ENCODE measurements at regions not wholly inside any gene's neighbourhood (a gene's known extent, or its start where the extent isn't known, plus 50 kb on each side); places are given as distances from the start of the nearest gene placed in this dataset.

GRCh38 chr22:49267996-49268395 is 559.7 kb downstream of the BRD1 start:
- Histone ChIP-seq H3K4me1 (no peaks in the 10 kb centered on the region), H3K4me3 (no peak overlapping the region), H3K27me3 (ENCODE audit: low read depth) (0 out of 2 replicates have a peak, but pooled peaks cover 2% of the 10 kb centered on the region), H3K36me3 (replicated peaks) (no peaks in the 10 kb centered on the region), H3K9me3 (no peaks in the 10 kb centered on the region)
- no peak for DNase-seq (ENCODE audit: low spot score in 2 of 2)
- in situ Hi-C loops (cut with MboI; ENCODE audit: low sequenced_read_pairs): no loop called here

DNA sequence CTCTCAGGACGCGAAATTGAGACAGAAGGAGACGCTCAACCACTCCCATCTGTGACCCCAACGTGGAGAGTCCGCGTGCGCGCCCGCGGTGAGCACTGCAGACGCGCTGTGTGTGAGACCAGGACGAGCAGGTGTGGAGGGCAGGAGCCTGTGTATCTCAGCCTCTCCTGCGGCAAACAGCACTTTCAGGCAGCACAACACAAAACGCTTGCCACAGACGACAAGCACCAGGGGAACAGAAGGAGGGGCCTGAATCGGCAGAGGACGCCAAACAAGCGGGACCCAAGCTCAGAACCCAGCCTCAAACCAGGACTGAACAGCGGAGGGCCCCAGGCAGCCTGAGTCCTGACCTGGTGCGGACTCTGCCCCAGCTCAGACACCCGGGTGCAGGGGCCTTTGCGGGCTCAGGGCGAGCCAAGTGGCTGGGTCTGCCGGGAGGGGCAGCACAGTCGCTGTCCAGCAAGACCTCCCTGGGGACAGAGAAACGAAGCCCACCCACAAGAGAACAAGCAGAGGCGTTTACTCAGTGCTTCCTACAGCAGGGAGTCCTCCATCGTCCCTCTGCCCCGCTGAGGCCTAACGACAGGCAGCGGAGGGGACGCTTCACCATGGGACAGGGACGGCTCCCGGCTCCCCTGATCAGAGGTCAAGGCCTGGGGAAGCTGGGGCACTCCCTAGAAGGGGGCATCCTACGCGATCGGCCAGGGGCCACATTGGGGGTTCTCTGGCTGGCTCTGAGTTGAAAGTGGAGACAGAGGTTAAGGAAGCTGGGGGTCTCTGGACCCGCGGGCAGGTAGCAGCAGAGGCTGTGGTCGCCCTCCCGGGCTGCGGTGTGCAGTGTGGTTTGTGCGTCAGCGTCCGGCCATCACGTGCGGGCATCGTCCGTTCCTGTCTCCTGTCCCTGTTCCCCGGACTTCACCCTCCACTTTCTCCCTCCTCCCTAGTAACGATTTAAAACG is 560.8 kb downstream of the BRD1 start:
- no peak overlapping the region for H3K4me3 ChIP-seq
- 0 out of 2 replicates have a peak, but pooled peaks cover 2% of the 10 kb centered on the region for H3K27me3 ChIP-seq (ENCODE audit: low read depth)
- DNase-seq (ENCODE audit: low spot score in 2 of 2): no peak
- H3K4me1 ChIP-seq: no peaks in the 10 kb centered on the region
- no peaks in the 10 kb centered on the region for H3K36me3 ChIP-seq (replicated peaks)
- in situ Hi-C loops (cut with MboI; ENCODE audit: low sequenced_read_pairs): no loop called here
- no peaks in the 10 kb centered on the region for H3K9me3 ChIP-seq

DNA sequence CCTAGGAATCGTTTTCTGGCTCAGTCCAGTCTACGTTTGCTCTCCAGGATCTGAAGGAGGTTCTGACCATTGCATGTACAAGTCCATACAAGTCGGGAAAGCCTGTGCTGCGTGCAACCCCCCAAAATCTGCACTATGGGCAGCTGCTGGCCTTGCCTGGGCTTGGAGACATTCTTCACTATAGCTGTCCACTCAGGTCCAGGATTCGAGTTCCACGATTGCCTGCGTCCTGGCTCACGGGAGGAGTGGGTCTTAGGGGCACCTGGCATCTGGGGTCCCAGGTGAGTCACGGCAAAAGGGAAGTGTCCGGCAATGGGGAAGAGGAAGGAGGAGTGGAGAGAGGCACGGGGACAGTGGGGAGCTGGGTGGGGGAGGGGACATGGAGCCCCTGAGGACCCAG is 563.0 kb downstream of the BRD1 start:
- in situ Hi-C loops (cut with MboI; ENCODE audit: low sequenced_read_pairs): no loop called here
- Histone ChIP-seq H3K4me3 (no peak overlapping the region), H3K9me3 (no peaks in the 10 kb centered on the region), H3K4me1 (no peaks in the 10 kb centered on the region), H3K27me3 (ENCODE audit: low read depth) (0 out of 2 replicates have a peak, but pooled peaks cover 2% of the 10 kb centered on the region), H3K36me3 (replicated peaks) (no peaks in the 10 kb centered on the region)
- DNase-seq (ENCODE audit: low spot score in 2 of 2): no peak

- no peak for DNase-seq (ENCODE audit: low spot score in 2 of 2)
- Histone ChIP-seq H3K4me1 (no peaks in the 10 kb centered on the region), H3K4me3 (no peak overlapping the region), H3K27me3 (ENCODE audit: low read depth) (no peaks in the 10 kb centered on the region), H3K9me3 (no peaks in the 10 kb centered on the region), H3K36me3 (replicated peaks) (no peaks in the 10 kb centered on the region)
- in situ Hi-C loops (cut with MboI; ENCODE audit: low sequenced_read_pairs): no loop called here
Measured at GRCh38 chr22:49263101-49263500, 564.6 kb downstream of the BRD1 start.

- Histone ChIP-seq H3K27me3 (ENCODE audit: low read depth) (no peaks in the 10 kb centered on the region), H3K9me3 (no peaks in the 10 kb centered on the region), H3K4me3 (no peak overlapping the region), H3K4me1 (no peaks in the 10 kb centered on the region), H3K36me3 (replicated peaks) (no peaks in the 10 kb centered on the region)
- DNase-seq (ENCODE audit: low spot score in 2 of 2): no peak
- in situ Hi-C loops (cut with MboI; ENCODE audit: low sequenced_read_pairs): no loop called here
Measured at GRCh38 chr22:49262167-49262566, 565.5 kb downstream of the BRD1 start.

DNA sequence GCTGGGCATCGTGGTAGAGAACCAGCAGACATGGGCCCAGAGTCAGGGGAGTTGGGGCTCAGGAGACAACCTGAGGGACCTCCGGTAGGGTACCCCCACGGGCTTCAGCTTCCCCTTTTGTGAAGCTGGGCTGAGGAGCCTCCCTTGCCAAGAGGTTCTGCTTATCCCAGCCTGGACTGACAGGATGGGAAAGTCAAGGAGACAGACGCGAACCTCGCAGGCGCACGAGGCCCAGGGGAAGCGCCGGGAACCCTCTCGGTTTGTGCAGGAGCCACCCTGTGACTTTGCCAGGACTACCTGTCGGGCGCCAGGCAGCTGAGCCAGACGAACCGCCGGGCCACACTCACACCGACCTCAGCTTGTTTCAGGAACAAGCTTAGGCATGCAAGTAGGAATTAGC is 566.1 kb downstream of the BRD1 start:
- Histone ChIP-seq H3K27me3 (ENCODE audit: low read depth) (no peaks in the 10 kb centered on the region), H3K4me3 (no peak overlapping the region), H3K9me3 (no peaks in the 10 kb centered on the region), H3K36me3 (replicated peaks) (no peaks in the 10 kb centered on the region), H3K4me1 (no peaks in the 10 kb centered on the region)
- in situ Hi-C loops (cut with MboI; ENCODE audit: low sequenced_read_pairs): no loop called here
- DNase-seq (ENCODE audit: low spot score in 2 of 2): peak in 1 of 2 experiments; percentile 27

- in situ Hi-C loops (cut with MboI; ENCODE audit: low sequenced_read_pairs): no loop called here
- no peak overlapping the region for H3K4me3 ChIP-seq
- no peaks in the 10 kb centered on the region for H3K27me3 ChIP-seq (ENCODE audit: low read depth)
- H3K4me1 ChIP-seq: no peaks in the 10 kb centered on the region
- DNase-seq (ENCODE audit: low spot score in 2 of 2): no peak
- H3K9me3 ChIP-seq: no peaks in the 10 kb centered on the region
- no peaks in the 10 kb centered on the region for H3K36me3 ChIP-seq (replicated peaks)
Measured at GRCh38 chr22:49260681-49261580, 566.7 kb downstream of the BRD1 start.

DNA sequence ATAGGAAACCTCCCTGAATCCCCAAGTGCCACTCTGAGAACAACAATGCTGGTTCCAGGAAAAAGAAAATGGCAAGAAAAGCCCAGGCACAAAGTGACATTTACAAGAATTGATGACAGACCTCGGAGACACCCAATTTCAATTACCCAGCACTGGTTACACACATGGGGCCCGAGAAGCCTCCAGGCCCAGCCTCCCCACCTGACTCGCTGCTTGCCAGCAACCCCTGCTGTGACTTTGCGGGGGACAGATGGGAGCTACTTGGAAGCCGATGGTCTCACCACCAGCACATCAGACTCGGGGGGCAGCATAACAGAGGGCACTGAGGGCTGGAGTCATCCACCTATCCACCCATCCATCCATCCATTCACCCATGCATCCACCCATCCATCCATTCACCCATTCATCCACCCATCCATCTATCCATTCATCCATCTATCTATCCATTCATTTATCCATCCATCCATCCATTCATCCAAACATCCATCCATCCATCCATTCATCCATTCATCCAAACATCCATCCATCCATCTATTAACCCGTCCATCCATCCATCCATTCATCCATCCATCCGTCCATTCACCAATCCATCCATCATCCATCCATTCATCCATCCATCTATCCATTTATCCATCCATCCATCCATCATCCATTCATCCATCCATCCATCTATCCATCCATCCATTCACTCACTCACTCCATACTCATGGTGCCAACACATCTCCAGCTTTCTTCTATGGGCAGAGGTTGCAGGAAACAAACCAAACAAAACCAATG is 567.6 kb downstream of the BRD1 start:
- Histone ChIP-seq H3K27me3 (ENCODE audit: low read depth) (no peaks in the 10 kb centered on the region), H3K4me1 (no peaks in the 10 kb centered on the region), H3K4me3 (no peak overlapping the region), H3K36me3 (replicated peaks) (no peaks in the 10 kb centered on the region), H3K9me3 (no peaks in the 10 kb centered on the region)
- no peak for DNase-seq (ENCODE audit: low spot score in 2 of 2)
- in situ Hi-C loops (cut with MboI; ENCODE audit: low sequenced_read_pairs): no loop called here

GRCh38 chr22:49258107-49259010 is 569.3 kb downstream of the BRD1 start:
- in situ Hi-C loops (cut with MboI; ENCODE audit: low sequenced_read_pairs): no loop called here
- no peak overlapping the region for H3K4me3 ChIP-seq
- no peaks in the 10 kb centered on the region for H3K27me3 ChIP-seq (ENCODE audit: low read depth)
- no peaks in the 10 kb centered on the region for H3K9me3 ChIP-seq
- no peaks in the 10 kb centered on the region for H3K4me1 ChIP-seq
- DNase-seq (ENCODE audit: low spot score in 2 of 2): no peak
- H3K36me3 ChIP-seq (replicated peaks): no peaks in the 10 kb centered on the region

DNA sequence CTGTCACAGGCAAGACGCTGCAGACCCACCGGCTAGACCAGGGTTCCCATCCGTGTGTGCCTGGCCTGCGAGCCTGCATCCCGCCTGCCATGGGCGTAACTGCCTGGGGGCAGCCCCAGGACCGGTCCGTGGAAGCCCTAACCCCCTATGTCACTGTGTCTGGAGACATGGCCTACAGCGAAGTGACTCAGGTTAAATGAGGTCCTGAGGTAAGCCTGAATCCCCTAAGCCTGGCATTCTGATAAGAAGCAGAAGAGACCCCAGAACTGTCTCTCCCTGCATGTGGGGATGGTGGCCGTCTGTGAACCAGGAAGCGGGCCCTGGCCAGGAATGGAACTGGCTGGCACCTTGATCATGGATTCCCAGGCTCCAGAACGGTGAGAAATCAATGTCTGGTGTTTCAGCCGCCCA is 570.1 kb downstream of the BRD1 start:
- no peaks in the 10 kb centered on the region for H3K9me3 ChIP-seq
- H3K4me3 ChIP-seq: no peak overlapping the region
- no peaks in the 10 kb centered on the region for H3K27me3 ChIP-seq (ENCODE audit: low read depth)
- in situ Hi-C loops (cut with MboI; ENCODE audit: low sequenced_read_pairs): no loop called here
- H3K36me3 ChIP-seq (replicated peaks): no peaks in the 10 kb centered on the region
- no peak for DNase-seq (ENCODE audit: low spot score in 2 of 2)
- H3K4me1 ChIP-seq: no peaks in the 10 kb centered on the region

DNA sequence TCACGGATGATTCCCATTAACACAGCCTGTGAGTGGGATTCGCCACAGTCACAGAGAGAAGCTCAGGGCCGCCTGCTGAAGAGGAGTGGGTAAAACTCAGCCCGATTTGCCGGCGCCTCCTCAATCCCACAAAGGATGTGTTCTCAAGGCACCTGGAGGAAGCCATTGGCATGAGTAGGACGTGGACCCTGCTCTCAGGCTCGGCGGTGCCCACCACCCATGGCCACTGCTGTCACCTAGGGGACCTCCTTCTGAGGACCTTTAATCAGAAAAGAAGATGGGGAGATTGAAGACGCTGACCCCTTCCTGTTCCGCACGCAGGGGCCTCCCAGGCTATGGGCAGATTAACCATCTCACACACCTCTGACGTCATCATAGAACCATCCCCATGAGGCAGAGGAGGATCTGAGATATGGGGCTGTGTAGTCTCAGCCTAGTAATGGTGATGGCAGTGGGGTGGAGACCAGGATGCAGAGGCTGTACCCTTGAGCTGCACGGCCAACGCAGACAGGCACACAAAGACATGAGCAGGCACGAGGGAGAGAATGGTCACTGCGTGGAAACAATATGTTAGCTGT is 571.8 kb downstream of the BRD1 start:
- no peaks in the 10 kb centered on the region for H3K36me3 ChIP-seq (replicated peaks)
- in situ Hi-C loops (cut with MboI; ENCODE audit: low sequenced_read_pairs): no loop called here
- no peaks in the 10 kb centered on the region for H3K27me3 ChIP-seq (ENCODE audit: low read depth)
- H3K9me3 ChIP-seq: no peaks in the 10 kb centered on the region
- no peak overlapping the region for H3K4me3 ChIP-seq
- DNase-seq (ENCODE audit: low spot score in 2 of 2): no peak
- H3K4me1 ChIP-seq: no peaks in the 10 kb centered on the region

DNA sequence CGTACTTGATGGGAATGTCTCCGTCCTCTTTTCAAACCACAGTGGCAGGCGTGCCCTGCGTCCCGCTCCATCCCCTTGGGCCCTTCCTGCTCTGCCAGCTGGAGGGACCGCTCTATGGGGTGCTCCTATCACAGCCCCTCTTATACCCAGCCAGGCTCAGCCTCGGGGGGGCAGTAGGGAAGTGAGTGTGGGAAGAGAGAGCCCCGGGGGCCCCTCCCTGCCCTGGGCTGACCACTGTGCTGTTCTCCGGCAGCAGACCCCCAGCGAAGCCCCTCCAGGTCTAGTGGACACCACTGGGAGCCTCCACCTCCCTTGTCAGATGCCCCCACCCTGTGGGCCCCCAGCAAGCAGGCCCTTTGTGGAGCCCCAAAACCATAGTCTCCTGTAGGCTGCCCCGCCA is 572.5 kb downstream of the BRD1 start:
- no peaks in the 10 kb centered on the region for H3K9me3 ChIP-seq
- no peaks in the 10 kb centered on the region for H3K4me1 ChIP-seq
- no peaks in the 10 kb centered on the region for H3K27me3 ChIP-seq (ENCODE audit: low read depth)
- H3K36me3 ChIP-seq (replicated peaks): no peaks in the 10 kb centered on the region
- no peak for DNase-seq (ENCODE audit: low spot score in 2 of 2)
- no peak overlapping the region for H3K4me3 ChIP-seq
- in situ Hi-C loops (cut with MboI; ENCODE audit: low sequenced_read_pairs): no loop called here
